ENCODE measurements at regions not wholly inside any gene's neighbourhood (a gene's known extent, or its start where the extent isn't known, plus 50 kb on each side); places are given as distances from the start of the nearest gene placed in this dataset.
"Not testable (repeated sequence)": the region's sequence is repeated elsewhere in the genome, so short reads cannot be mapped to it uniquely, and the experiment has no call there.

- DNase-seq (ENCODE audit: low read depth): no peak
Observed at GRCh38 chr12:125311050-125311449, 245.8 kb downstream of the AACS start.

GRCh38 chr12:125312471-125312870, 247.2 kb downstream of the AACS start:
- no peak for DNase-seq (ENCODE audit: low read depth)

- no peak for DNase-seq (ENCODE audit: low read depth)
Observed at GRCh38 chr12:125314051-125314755, 249.0 kb downstream of the AACS start.

- no peak for DNase-seq (ENCODE audit: low read depth)
Observed at GRCh38 chr12:125315771-125316170, 250.5 kb downstream of the AACS start.

- no peak for DNase-seq (ENCODE audit: low read depth)
Observed at GRCh38 chr12:125320177-125320576, 254.9 kb downstream of the AACS start.

GRCh38 chr12:125324861-125325490, 259.7 kb downstream of the AACS start:
- DNase-seq (ENCODE audit: low read depth): no peak

- peak; percentile 3 for DNase-seq (ENCODE audit: low read depth)
Observed at GRCh38 chr12:125329239-125330102, 264.2 kb downstream of the AACS start.

GRCh38 chr12:125330645-125331341, 265.6 kb downstream of the AACS start:
- peak; percentile 22 for DNase-seq (ENCODE audit: low read depth)

- DNase-seq (ENCODE audit: low read depth): peak; percentile 3
Observed at GRCh38 chr12:125331342-125332052, 266.3 kb downstream of the AACS start.

GRCh38 chr12:125332900-125333299, 267.7 kb downstream of the AACS start:
- DNase-seq (ENCODE audit: low read depth): no peak

- DNase-seq (ENCODE audit: low read depth): no peak
Observed at GRCh38 chr12:125336246-125336645, 271.0 kb downstream of the AACS start.

GRCh38 chr12:125340791-125341190, 275.6 kb downstream of the AACS start:
- peak; percentile 64 for DNase-seq (ENCODE audit: low read depth)

- no peak for DNase-seq (ENCODE audit: low read depth)
Observed at GRCh38 chr12:125341422-125341821, 276.2 kb downstream of the AACS start.

- no peak for DNase-seq (ENCODE audit: low read depth)
Observed at GRCh38 chr12:125343649-125344048, 278.4 kb downstream of the AACS start.

- no peak for DNase-seq (ENCODE audit: low read depth)
Observed at GRCh38 chr12:125346362-125346761, 281.1 kb downstream of the AACS start.

- no peak for DNase-seq (ENCODE audit: low read depth)
Observed at GRCh38 chr12:125351788-125352187, 286.6 kb downstream of the AACS start.

GRCh38 chr12:125353002-125353401, 287.8 kb downstream of the AACS start:
- DNase-seq (ENCODE audit: low read depth): not testable (repeated sequence)

- no peak for DNase-seq (ENCODE audit: low read depth)
Observed at GRCh38 chr12:125353871-125354270, 288.6 kb downstream of the AACS start.

GRCh38 chr12:125355614-125356013, 290.4 kb downstream of the AACS start:
- no peak for DNase-seq (ENCODE audit: low read depth)

GRCh38 chr12:125356111-125356510, 290.9 kb downstream of the AACS start:
- DNase-seq (ENCODE audit: low read depth): no peak

GRCh38 chr12:125357561-125357960, 292.3 kb downstream of the AACS start:
- no peak for DNase-seq (ENCODE audit: low read depth)

- DNase-seq (ENCODE audit: low read depth): no peak
Observed at GRCh38 chr12:125360540-125360939, 295.3 kb downstream of the AACS start.
